KMS-11 (cell line): ENCODE measurements at regions not wholly inside any gene's neighbourhood (a gene's known extent, or its start where the extent isn't known, plus 50 kb on each side); places are given as distances from the start of the nearest gene placed in this dataset.

Experiments used
- H2AFZ ChIP-seq: fragments of 200-600 bp; sonication (generic); 2 replicates; pipeline ENCODE4 v1.6.1; 2016; ENCODE audit warnings: antibody characterized with exemption, mixed run types, low read depth
- H3K27ac ChIP-seq: fragments of 200-600 bp; sonication (generic); 2 replicates; pipeline ENCODE4 v1.6.1; 2016; ENCODE audit warnings: mild to moderate bottlenecking, mixed run types
- H3K27me3 ChIP-seq: fragments of 200-600 bp; sonication (generic); 2 replicates; pipeline ENCODE4 v1.6.1; 2017; ENCODE audit warnings: mild to moderate bottlenecking, low read depth, mixed run types, moderate library complexity; ENCODE audit not compliant: insufficient read depth
- H3K36me3 ChIP-seq: fragments of 200-600 bp; sonication (generic); 2 replicates; pipeline ENCODE4 v1.6.1; 2017; ENCODE audit warnings: mild to moderate bottlenecking, mixed run types; ENCODE audit not compliant: insufficient read depth
- H3K4me1 ChIP-seq: fragments of 200-600 bp; sonication (generic); 2 replicates; pipeline ENCODE4 v1.6.1; 2016; ENCODE audit warnings: mild to moderate bottlenecking, low read depth, mixed run types; ENCODE audit not compliant: poor library complexity, severe bottlenecking
- H3K4me2 ChIP-seq: fragments of 200-600 bp; sonication (generic); 2 replicates; pipeline ENCODE4 v1.7.0; 2016; ENCODE audit warnings: mild to moderate bottlenecking, mixed run types
- H3K4me3 ChIP-seq: fragments of 200-600 bp; sonication (generic); IDR thresholded peaks from 2 replicates; pipeline ENCODE4 v1.6.1; 2017; ENCODE audit warnings: low read depth, low read length, mixed read lengths; ENCODE audit not compliant: insufficient read depth
- H3K79me2 ChIP-seq: fragments of 200-600 bp; sonication (generic); 2 replicates; pipeline ENCODE4 v1.6.1; 2016; ENCODE audit warnings: low read depth, mixed run types; ENCODE audit not compliant: insufficient read depth
- H3K9ac ChIP-seq: fragments of 200-600 bp; sonication (generic); 2 replicates; pipeline ENCODE4 v1.6.1; 2016; ENCODE audit warnings: mild to moderate bottlenecking, mixed run types
- H4K20me1 ChIP-seq: fragments of 200-600 bp; sonication (generic); 2 replicates; pipeline ENCODE4 v1.6.1; 2016; ENCODE audit warnings: mild to moderate bottlenecking, mixed run types; ENCODE audit not compliant: insufficient read depth
- CTCF ChIP-seq: fragments of 200-600 bp; sonication (generic); conservative IDR thresholded peaks from 2 replicates; pipeline ENCODE4 v1.6.1; 2017; ENCODE audit warnings: low read depth, mild to moderate bottlenecking, antibody characterized with exemption, low read length, moderate library complexity, mixed read lengths

DNA sequence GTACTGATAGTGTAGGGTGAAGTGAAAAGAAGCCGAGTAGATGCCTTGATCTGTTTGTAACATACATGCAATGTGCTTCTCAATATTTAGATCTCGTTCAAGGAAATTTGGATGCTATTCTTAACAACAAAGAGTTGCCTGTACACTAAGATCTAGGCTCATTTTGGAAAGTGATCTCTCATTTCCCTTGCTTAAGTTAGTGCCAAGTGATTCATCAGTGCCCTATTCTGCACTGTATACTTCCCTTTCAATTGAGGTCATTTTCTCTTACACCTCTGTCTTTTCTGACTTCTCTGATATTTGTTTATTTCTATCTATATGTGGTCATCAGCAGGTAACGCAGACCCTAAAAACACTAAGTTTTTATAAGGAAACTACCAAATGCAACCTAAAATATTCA, 528.6 kb upstream of the PTPRD start:
- Histone ChIP-seq H2AFZ (no peak overlapping the region), H3K36me3 (no peaks in the 10 kb centered on the region), H3K79me2 (no peaks in the 10 kb centered on the region), H3K27ac (no peak overlapping the region), H3K4me3 (no peak overlapping the region), H4K20me1 (no peaks in the 10 kb centered on the region), H3K4me2 (no peak overlapping the region), H3K9ac (no peak overlapping the region), H3K4me1 (no peaks in the 10 kb centered on the region), H3K27me3 (no peaks in the 10 kb centered on the region)
- no peak for TF ChIP-seq CTCF

DNA sequence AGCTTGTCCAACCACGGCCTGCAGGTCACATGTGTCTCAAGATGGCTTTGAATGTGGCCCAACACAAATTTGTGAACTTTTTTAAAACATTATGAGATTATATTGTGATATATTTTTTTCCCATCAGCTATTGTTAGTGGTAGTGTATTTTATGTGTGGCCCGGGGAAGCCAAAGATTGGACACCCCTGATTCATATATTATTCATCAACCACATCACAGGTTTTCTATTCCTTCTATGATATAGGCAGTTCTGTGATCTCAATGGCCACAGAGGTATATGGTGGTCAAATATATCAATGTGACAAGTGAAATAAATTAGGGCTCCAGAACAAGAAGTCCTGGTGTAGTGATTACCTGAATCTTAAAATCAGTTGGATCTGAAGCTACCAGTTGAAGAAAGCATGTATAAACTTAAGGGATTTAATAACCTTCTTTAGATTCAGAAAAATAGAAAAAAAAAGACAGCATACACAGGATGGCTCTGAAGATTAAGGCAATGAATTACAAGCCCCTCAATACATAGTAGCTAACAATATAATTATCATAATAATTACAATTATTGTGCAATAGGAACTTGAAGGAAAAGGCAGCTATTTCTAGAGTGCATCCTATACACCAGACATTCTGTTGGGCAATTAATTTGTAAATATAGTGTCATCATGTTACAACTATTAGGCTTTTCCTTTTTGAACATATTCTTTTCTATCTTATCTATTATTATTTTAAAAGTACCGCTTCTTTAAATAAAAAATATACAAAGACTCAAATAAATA, 530.4 kb upstream of the PTPRD start:
- no peak overlapping the region for H3K27ac ChIP-seq
- H3K27me3 ChIP-seq = no peaks in the 10 kb centered on the region
- no peaks in the 10 kb centered on the region for H3K36me3 ChIP-seq
- H3K9ac ChIP-seq = no peak overlapping the region
- H3K4me2 ChIP-seq = no peak overlapping the region
- no peaks in the 10 kb centered on the region for H3K79me2 ChIP-seq
- TF ChIP-seq CTCF = no peak
- H2AFZ ChIP-seq = no peak overlapping the region
- H4K20me1 ChIP-seq = no peaks in the 10 kb centered on the region
- H3K4me1 ChIP-seq = no peaks in the 10 kb centered on the region
- H3K4me3 ChIP-seq = no peak overlapping the region

- no peaks in the 10 kb centered on the region for H3K36me3 ChIP-seq
- no peaks in the 10 kb centered on the region for H3K27me3 ChIP-seq
- no peaks in the 10 kb centered on the region for H3K79me2 ChIP-seq
- H3K27ac ChIP-seq = no peak overlapping the region
- H3K4me1 ChIP-seq = no peaks in the 10 kb centered on the region
- no peak overlapping the region for H3K4me2 ChIP-seq
- H3K9ac ChIP-seq = no peak overlapping the region
- no peak for TF ChIP-seq CTCF
- no peaks in the 10 kb centered on the region for H4K20me1 ChIP-seq
- H3K4me3 ChIP-seq = no peak overlapping the region
- H2AFZ ChIP-seq = no peak overlapping the region
Measured at GRCh38 chr9:11144746-11145145, 531.9 kb upstream of the PTPRD start.

- Histone ChIP-seq H3K9ac (no peak overlapping the region), H3K36me3 (no peaks in the 10 kb centered on the region), H2AFZ (no peak overlapping the region), H3K27me3 (no peaks in the 10 kb centered on the region), H3K27ac (no peak overlapping the region), H3K4me3 (no peak overlapping the region), H3K4me1 (no peaks in the 10 kb centered on the region), H3K4me2 (no peak overlapping the region), H4K20me1 (no peaks in the 10 kb centered on the region; the same call in 1 of the 2 replicates), H3K79me2 (no peaks in the 10 kb centered on the region)
- TF ChIP-seq CTCF = no peak
Measured at GRCh38 chr9:11148189-11148588, 535.4 kb upstream of the PTPRD start.
